GM11168 (cell line): ENCODE measurements at regions not wholly inside any gene's neighbourhood (a gene's known extent, or its start where the extent isn't known, plus 50 kb on each side); places are given as distances from the start of the nearest gene placed in this dataset.

Source experiments
- in situ Hi-C: fragments of 300-500 bp; cut with MboI; formaldehyde crosslinking; loops from one replicate; pipeline ENCODE4 v1.12.0; 2022; ENCODE audit warnings: low sequenced_read_pairs; ENCODE audit not compliant: unreplicated experiment

GRCh38 chr3:24958910-24959447 is 464.3 kb upstream of the THRB start:
- in situ Hi-C loops, result no loop called here

- in situ Hi-C loops, result no loop called here
These were observed 464.1 kb upstream of the RARB start for GRCh38 chr3:24963762-24964625.

- in situ Hi-C loops, result no loop called here
These were observed 462.2 kb upstream of the RARB start for GRCh38 chr3:24965706-24966385.

- in situ Hi-C loops, result no loop called here
These were observed 460.0 kb upstream of the RARB start for GRCh38 chr3:24968036-24968435.

GRCh38 chr3:24972491-24972890 is 455.6 kb upstream of the RARB start:
- in situ Hi-C loops, result no loop called here

GRCh38 chr3:24981309-24981708 is 446.8 kb upstream of the RARB start:
- in situ Hi-C loops, result no loop called here

- in situ Hi-C loops, result no loop called here
These were observed 446.1 kb upstream of the RARB start for GRCh38 chr3:24981924-24982323.

- in situ Hi-C loops, result no loop called here
These were observed 442.4 kb upstream of the RARB start for GRCh38 chr3:24985668-24986067.

- in situ Hi-C loops, result no loop called here
These were observed 441.5 kb upstream of the RARB start for GRCh38 chr3:24986612-24987011.

- in situ Hi-C loops, result no loop called here
These were observed 428.7 kb upstream of the RARB start for GRCh38 chr3:24999357-24999756.

- in situ Hi-C loops, result no loop called here
These were observed 427.0 kb upstream of the RARB start for GRCh38 chr3:25000971-25001591.

GRCh38 chr3:25002052-25002451 is 426.0 kb upstream of the RARB start:
- in situ Hi-C loops, result no loop called here

GRCh38 chr3:25007974-25008658 is 419.9 kb upstream of the RARB start:
- in situ Hi-C loops, result no loop called here

GRCh38 chr3:25009665-25010064 is 418.4 kb upstream of the RARB start:
- in situ Hi-C loops, result no loop called here

GRCh38 chr3:25015599-25015998 is 412.5 kb upstream of the RARB start:
- in situ Hi-C loops, result no loop called here

GRCh38 chr3:25018909-25019308 is 409.2 kb upstream of the RARB start:
- in situ Hi-C loops, result no loop called here

- in situ Hi-C loops, result no loop called here
These were observed 408.6 kb upstream of the RARB start for GRCh38 chr3:25019506-25019905.

GRCh38 chr3:25021816-25022215 is 406.2 kb upstream of the RARB start:
- in situ Hi-C loops, result no loop called here

- in situ Hi-C loops, result no loop called here
These were observed 404.2 kb upstream of the RARB start for GRCh38 chr3:25023876-25024275.

GRCh38 chr3:25025236-25025635 is 402.8 kb upstream of the RARB start:
- in situ Hi-C loops, result loop anchor here (25.0 kb wide), 1 partner anchor 263 kb away; no protein-coding TSS in a partner anchor
